B cell (primary cell): ENCODE measurements at regions not wholly inside any gene's neighbourhood (a gene's known extent, or its start where the extent isn't known, plus 50 kb on each side); places are given as distances from the start of the nearest gene placed in this dataset.

Experiments used
- ATAC-seq: fragments of 200-7000 bp; cut with Tn5 transposase; one replicate; pipeline ENCODE4 v1.10.0; 2021; ENCODE audit warnings: low read depth, mild to moderate bottlenecking, moderate number of reproducible peaks, moderate library complexity
- CTCF ChIA-PET: fragments of 350-600 bp; sonication (Branson Sonifier 250); formaldehyde crosslinking; loops from one replicate; lab custom pipeline; 2021; ENCODE audit warnings: antibody characterized with exemption, inconsistent platforms; lab: Charles Lee
- POLR2A ChIA-PET: fragments of 350-600 bp; sonication (Branson Sonifier 250); formaldehyde crosslinking; loops from one replicate; lab custom pipeline; 2021; ENCODE audit warnings: antibody characterized with exemption; lab: Charles Lee
- DNase-seq: peaks from one replicate; pipeline ENCODE4 v3.0.0; 2013
- H2AFZ ChIP-seq: 2 replicates; pipeline ENCODE4 v1.6.1; 2012; ENCODE audit warnings: mild to moderate bottlenecking, low read depth, low read length; ENCODE audit not compliant: insufficient read depth, poor library complexity, severe bottlenecking
- H3K27ac ChIP-seq, 2 donors: 1 replicate in 1 of 2; 2 replicates in 1 of 2; pipeline ENCODE4 v1.5.1; 2012 to 2013; ENCODE audit warnings: low read length in 2 of 2, mild to moderate bottlenecking in 2 of 2, moderate library complexity in 1 of 2
- H3K27me3 ChIP-seq, 4 experiments: fragments of 200-600 bp in 1 of 4; sonication (generic) in 1 of 4; replicated peaks in 1 of 4; 1 replicate in 2 of 4; 2 replicates in 2 of 4; pipeline versions ENCODE4 v1.6.1 to v1.7.0; 2013 to 2016; ENCODE audit warnings: low read length in 3 of 4, mild to moderate bottlenecking in 2 of 4, mixed read lengths in 1 of 4, moderate library complexity in 1 of 4; ENCODE audit not compliant: insufficient read depth in 4 of 4, control insufficient read depth in 3 of 4; ENCODE audit errors: control extremely low read depth in 1 of 4
- H3K36me3 ChIP-seq, 2 experiments: replicated peaks in 1 of 2; 1 replicate in 1 of 2; 2 replicates in 1 of 2; pipeline versions ENCODE4 v1.6.1 to v1.7.1; 2013; ENCODE audit warnings: low read length in 1 of 2; ENCODE audit not compliant: insufficient read depth in 2 of 2, control insufficient read depth in 1 of 2; ENCODE audit errors: control extremely low read depth in 1 of 2, extremely low read depth in 1 of 2
- H3K4me1 ChIP-seq, 2 donors: fragments of 200-600 bp in 1 of 2; sonication (generic) in 1 of 2; 1 replicate in 1 of 2; 2 replicates in 1 of 2; pipeline versions ENCODE4 v1.5.1 to v1.6.1; 2013 to 2017; ENCODE audit warnings: low read length in 2 of 2; ENCODE audit not compliant: control insufficient read depth in 2 of 2, insufficient read depth in 2 of 2
- H3K4me2 ChIP-seq: replicated peaks from 2 replicates; pipeline ENCODE3; 2012; ENCODE audit warnings: mild to moderate bottlenecking, low read depth, low read length; ENCODE audit not compliant: poor library complexity, severe bottlenecking
- H3K4me3 ChIP-seq, 5 experiments: fragments of 200-600 bp in 1 of 5; sonication (generic) in 1 of 5; 1 replicate in 3 of 5; 2 replicates in 2 of 5; pipeline versions ENCODE4 v1.5.1 to v1.7.0; 2011 to 2016; ENCODE audit warnings: low read length in 4 of 5, mild to moderate bottlenecking in 4 of 5, low read depth in 2 of 5, control low read depth in 1 of 5, moderate library complexity in 1 of 5; ENCODE audit not compliant: insufficient read depth in 1 of 5; ENCODE audit errors: control extremely low read depth in 1 of 5, extremely low read depth in 1 of 5
- H3K79me2 ChIP-seq: fragments of 200-600 bp; sonication (generic); one replicate; pipeline ENCODE4 v1.6.0; 2016; ENCODE audit warnings: low read length; ENCODE audit not compliant: control insufficient read depth, insufficient read depth
- H3K9ac ChIP-seq: fragments of 200-600 bp; sonication (generic); 2 replicates; pipeline ENCODE4 v1.6.1; 2017; ENCODE audit warnings: mild to moderate bottlenecking, low read length, moderate library complexity
- H3K9me3 ChIP-seq, 3 donors: one replicate each; pipeline versions ENCODE4 v1.6.1 to v1.7.1; 2013; ENCODE audit warnings: low read length in 2 of 3; ENCODE audit not compliant: control insufficient read depth in 2 of 3, insufficient read depth in 1 of 3; ENCODE audit errors: control extremely low read depth in 1 of 3
- H4K20me1 ChIP-seq: 2 replicates; pipeline ENCODE4 v1.6.0; 2012; ENCODE audit warnings: mild to moderate bottlenecking, low read length; ENCODE audit not compliant: insufficient read depth, control insufficient read depth, poor library complexity, severe bottlenecking
- H3K27ac Mint-ChIP-seq: one replicate; pipeline ENCODE4 v1.8.0; 2021; ENCODE audit warnings: mixed read lengths
- H3K27me3 Mint-ChIP-seq: one replicate; pipeline ENCODE4 v1.8.0; 2021; ENCODE audit warnings: mixed read lengths
- H3K4me1 Mint-ChIP-seq: one replicate; pipeline ENCODE4 v1.8.0; 2021; ENCODE audit warnings: mixed read lengths
- H3K4me3 Mint-ChIP-seq: one replicate; pipeline ENCODE4 v1.8.0; 2021; ENCODE audit warnings: mixed read lengths
- H3K9me3 Mint-ChIP-seq: one replicate; pipeline ENCODE4 v1.8.0; 2022; ENCODE audit warnings: mixed read lengths; ENCODE audit not compliant: insufficient read depth
- EZH2 ChIP-seq: IDR thresholded peaks from 2 replicates; pipeline ENCODE4 v1.6.1; 2012; ENCODE audit warnings: borderline replicate concordance, low read depth, mild to moderate bottlenecking, moderate library complexity, low read length; ENCODE audit not compliant: insufficient read depth, poor library complexity, severe bottlenecking
- WGBS: methylation state at CpG from one replicate; pipeline ENCODE4 v1.1.5; 2013; ENCODE audit warnings: missing lambda C conversion rate; ENCODE audit not compliant: insufficient coverage; 5-methylcytosine and 5-hydroxymethylcytosine counted together
- intact Hi-C: fragments of 100-400 bp; cut with micrococcal nuclease; formaldehyde crosslinking; loops from one replicate; pipeline ENCODE4 v1.10.0; 2022
- TF ChIP-seq, protein P1 (sequence below): fragments of 200-600 bp; IDR thresholded peaks from one replicate; pipeline ENCODE4 v1.8.0; 2022; ENCODE audit warnings: antibody characterized with exemption, mild to moderate bottlenecking

DNA sequence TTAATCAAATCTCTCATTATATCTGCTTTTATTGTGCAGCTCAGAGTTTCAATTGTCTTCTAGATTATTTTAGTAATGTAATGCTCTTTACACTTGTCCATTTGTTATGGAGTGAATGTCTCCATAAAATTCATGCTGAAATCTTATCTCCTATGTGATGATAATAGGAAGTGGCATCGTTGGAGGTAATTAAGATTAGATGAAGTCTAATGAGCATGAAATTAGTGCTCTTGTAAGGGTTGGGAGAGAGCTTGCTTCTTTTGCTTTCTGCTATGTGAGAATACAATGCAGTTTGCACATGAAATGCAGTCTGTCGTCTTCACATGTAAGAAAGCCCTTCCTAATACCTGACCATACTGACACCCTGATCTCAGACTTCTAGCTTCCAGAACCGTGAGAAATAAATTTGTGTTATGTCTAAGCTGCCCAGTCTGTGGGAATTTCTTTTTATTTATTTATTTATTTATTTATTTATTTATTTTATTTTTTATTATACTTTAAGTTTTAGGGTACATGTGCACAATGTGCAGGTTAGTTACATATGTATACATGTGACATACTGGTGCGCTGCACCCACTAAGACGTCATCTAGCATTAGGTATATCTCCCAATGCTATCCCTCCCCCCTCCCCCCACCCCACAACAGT lies 1399.2 kb upstream of the CDH6 start:
- H4K20me1 ChIP-seq, result no peaks in the 10 kb centered on the region
- H2AFZ ChIP-seq, result no peak overlapping the region
- Mint-ChIP-seq H3K27me3 (no peaks in the 10 kb centered on the region), H3K4me1 (no peaks in the 10 kb centered on the region), H3K27ac (no peak overlapping the region), H3K9me3 (no peaks in the 10 kb centered on the region), H3K4me3 (no peak overlapping the region)
- no peaks in the 10 kb centered on the region for H3K4me1 ChIP-seq
- H3K27ac ChIP-seq, result no peak overlapping the region
- H3K9me3 ChIP-seq, result no peaks in the 10 kb centered on the region
- no peaks in the 10 kb centered on the region for H3K79me2 ChIP-seq
- WGBS, result 63% methylated on average over 1 of the region's 5 CpGs
- H3K4me3 ChIP-seq, result no peak overlapping the region
- TF ChIP-seq EZH2, result no peak
- TF ChIP-seq, protein P1, sequence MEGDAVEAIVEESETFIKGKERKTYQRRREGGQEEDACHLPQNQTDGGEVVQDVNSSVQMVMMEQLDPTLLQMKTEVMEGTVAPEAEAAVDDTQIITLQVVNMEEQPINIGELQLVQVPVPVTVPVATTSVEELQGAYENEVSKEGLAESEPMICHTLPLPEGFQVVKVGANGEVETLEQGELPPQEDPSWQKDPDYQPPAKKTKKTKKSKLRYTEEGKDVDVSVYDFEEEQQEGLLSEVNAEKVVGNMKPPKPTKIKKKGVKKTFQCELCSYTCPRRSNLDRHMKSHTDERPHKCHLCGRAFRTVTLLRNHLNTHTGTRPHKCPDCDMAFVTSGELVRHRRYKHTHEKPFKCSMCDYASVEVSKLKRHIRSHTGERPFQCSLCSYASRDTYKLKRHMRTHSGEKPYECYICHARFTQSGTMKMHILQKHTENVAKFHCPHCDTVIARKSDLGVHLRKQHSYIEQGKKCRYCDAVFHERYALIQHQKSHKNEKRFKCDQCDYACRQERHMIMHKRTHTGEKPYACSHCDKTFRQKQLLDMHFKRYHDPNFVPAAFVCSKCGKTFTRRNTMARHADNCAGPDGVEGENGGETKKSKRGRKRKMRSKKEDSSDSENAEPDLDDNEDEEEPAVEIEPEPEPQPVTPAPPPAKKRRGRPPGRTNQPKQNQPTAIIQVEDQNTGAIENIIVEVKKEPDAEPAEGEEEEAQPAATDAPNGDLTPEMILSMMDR, result no peak
- CTCF ChIA-PET, result no interaction called here
- intact Hi-C loops, result no loop called here
- ATAC-seq (no peak), DNase-seq (no peak)
- H3K4me2 ChIP-seq, result no peak overlapping the region
- H3K9ac ChIP-seq, result no peak overlapping the region
- no peaks in the 10 kb centered on the region for H3K36me3 ChIP-seq
- POLR2A ChIA-PET, result no interaction called here
- no peaks in the 10 kb centered on the region for H3K27me3 ChIP-seq

DNA sequence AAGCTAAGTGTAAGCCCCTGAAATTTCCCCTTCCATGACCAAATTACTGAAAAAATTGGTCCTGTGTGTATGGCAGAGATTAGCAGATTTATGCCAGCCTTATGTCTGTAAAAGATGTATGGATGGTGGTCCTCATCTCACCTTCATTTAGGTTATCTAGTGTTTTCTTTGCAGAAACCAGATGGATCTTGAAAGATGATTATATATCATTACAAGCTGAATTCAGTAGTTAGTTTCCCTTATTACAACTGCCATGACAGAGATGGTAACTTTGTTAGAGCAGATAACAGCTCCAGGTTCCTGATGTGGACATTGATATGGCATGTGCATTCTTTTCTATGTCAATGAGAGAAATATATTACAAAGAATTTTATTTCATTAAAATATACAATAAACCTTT lies 1403.2 kb upstream of the CDH6 start:
- no peak for TF ChIP-seq EZH2
- TF ChIP-seq, protein P1, result no peak
- intact Hi-C loops, result no loop called here
- DNase-seq (no peak), ATAC-seq (no peak)
- Histone ChIP-seq H3K27me3 (no peaks in the 10 kb centered on the region), H2AFZ (no peak overlapping the region), H4K20me1 (no peaks in the 10 kb centered on the region), H3K4me3 (no peak overlapping the region), H3K4me1 (no peaks in the 10 kb centered on the region), H3K4me2 (no peak overlapping the region), H3K79me2 (no peaks in the 10 kb centered on the region), H3K27ac (no peak overlapping the region), H3K9ac (no peak overlapping the region), H3K36me3 (no peaks in the 10 kb centered on the region), H3K9me3 (no peaks in the 10 kb centered on the region)
- ChIA-PET POLR2A (no interaction called here), CTCF (no interaction called here)
- no peak overlapping the region for H3K27ac Mint-ChIP-seq
- H3K27me3 Mint-ChIP-seq, result no peaks in the 10 kb centered on the region
- no peaks in the 10 kb centered on the region for H3K4me1 Mint-ChIP-seq
- peaks cover 8% of the 10 kb centered on the region for H3K9me3 Mint-ChIP-seq
- H3K4me3 Mint-ChIP-seq, result no peak overlapping the region
